ENCODE measurements at regions not wholly inside any gene's neighbourhood (a gene's known extent, or its start where the extent isn't known, plus 50 kb on each side); places are given as distances from the start of the nearest gene placed in this dataset.

GRCh38 chr10:71043858-71044257 is 155.5 kb upstream of the PCBD1 start:
- H3K36me3 ChIP-seq (replicated peaks in 1 of 2; ENCODE audit: control insufficient read depth in 1 of 2, insufficient read depth in 2 of 2, low read length in 1 of 2): no peaks in the 10 kb centered on the region
- H3K27me3 ChIP-seq (ENCODE audit: insufficient read depth): peaks cover 11% of the 10 kb centered on the region; the same call in 1 of the 2 replicates
- no peak overlapping the region for H3K27ac ChIP-seq (ENCODE audit: low read depth in 2 of 2, low read length in 1 of 2)
- TF ChIP-seq MXI1 (IDR thresholded peaks at IDR 0.05; ENCODE audit: low read depth, low read length) (no peak), REST (IDR thresholded peaks at IDR 0.05; ENCODE audit: low read depth, low read length) (no peak), SMC3 (IDR thresholded peaks at IDR 0.05; ENCODE audit: low read depth, low read length) (no peak)
- no peaks in the 10 kb centered on the region for H3K79me2 ChIP-seq (ENCODE audit: insufficient read depth)
- POLR2A ChIA-PET: no interaction called here
- CTCF ChIA-PET: interaction anchor here (1.1 kb wide), 1 partner anchor 118 kb away, joined by 3 read pairs; no protein-coding TSS in a partner anchor
- H3K9me3 ChIP-seq: no peaks in the 10 kb centered on the region
- WGBS (ENCODE audit: low lambda C conversion rate): 13% methylated on average over 2 of the region's 4 CpGs
- no peak overlapping the region for H3K4me3 ChIP-seq (ENCODE audit: low read depth in 2 of 2, low read length in 1 of 2)
- H3K9ac ChIP-seq: no peak overlapping the region
- peaks cover 0 to 34% of the 10 kb centered on the region in 2 experiments; a peak in 1 of 4 replicates for H3K4me1 ChIP-seq (ENCODE audit: control insufficient read depth in 1 of 2, insufficient read depth in 2 of 2, low read depth in 1 of 2, low read length in 1 of 2)
- H3K4me2 ChIP-seq: no peak overlapping the region
- DNase-seq: no peak
- H3F3A ChIP-seq (replicated peaks; ENCODE audit: insufficient read depth): no peaks in the 10 kb centered on the region
- no peaks in the 10 kb centered on the region for H3K9me2 ChIP-seq
- H4K20me1 ChIP-seq (ENCODE audit: insufficient read depth): no peaks in the 10 kb centered on the region
- H2AFZ ChIP-seq (ENCODE audit: low read depth): no peak overlapping the region

GRCh38 chr10:71044720-71045119 is 156.4 kb upstream of the PCBD1 start:
- H3K27me3 ChIP-seq (ENCODE audit: insufficient read depth): peaks cover 11% of the 10 kb centered on the region; the same call in 1 of the 2 replicates
- CTCF ChIA-PET: no interaction called here
- no peaks in the 10 kb centered on the region for H4K20me1 ChIP-seq (ENCODE audit: insufficient read depth)
- H3K4me2 ChIP-seq: no peak overlapping the region
- peaks cover 0 to 33% of the 10 kb centered on the region in 2 experiments; a peak in 1 of 4 replicates for H3K4me1 ChIP-seq (ENCODE audit: control insufficient read depth in 1 of 2, insufficient read depth in 2 of 2, low read depth in 1 of 2, low read length in 1 of 2)
- 82% methylated on average over 7 of the region's 7 CpGs for WGBS (ENCODE audit: low lambda C conversion rate)
- no peak for DNase-seq
- H3K27ac ChIP-seq (ENCODE audit: low read depth in 2 of 2, low read length in 1 of 2): no peak overlapping the region
- H3K4me3 ChIP-seq (ENCODE audit: low read depth in 2 of 2, low read length in 1 of 2): no peak overlapping the region
- H3K9me2 ChIP-seq: no peaks in the 10 kb centered on the region
- no peak overlapping the region for H3K9ac ChIP-seq
- no peaks in the 10 kb centered on the region for H3K36me3 ChIP-seq (replicated peaks in 1 of 2; ENCODE audit: control insufficient read depth in 1 of 2, insufficient read depth in 2 of 2, low read length in 1 of 2)
- no peaks in the 10 kb centered on the region for H3K79me2 ChIP-seq (ENCODE audit: insufficient read depth)
- no peak for TF ChIP-seq TCF12 (IDR thresholded peaks at IDR 0.05)
- no peak for TF ChIP-seq SIN3A (IDR thresholded peaks at IDR 0.05; ENCODE audit: borderline replicate concordance, low read depth, low read length)
- no peak for TF ChIP-seq JUND (IDR thresholded peaks at IDR 0.05)
- TF ChIP-seq REST (IDR thresholded peaks at IDR 0.05; ENCODE audit: low read depth, low read length): no peak
- no peak overlapping the region for H2AFZ ChIP-seq (ENCODE audit: low read depth)
- no peaks in the 10 kb centered on the region for H3K9me3 ChIP-seq
- H3F3A ChIP-seq (replicated peaks; ENCODE audit: insufficient read depth): no peaks in the 10 kb centered on the region
- POLR2A ChIA-PET: no interaction called here
